ENCODE measurements at regions not wholly inside any gene's neighbourhood (a gene's known extent, or its start where the extent isn't known, plus 50 kb on each side); places are given as distances from the start of the nearest gene placed in this dataset.

- Mint-ChIP-seq H3K27ac (ENCODE audit: low read depth, unreplicated experiment) (no peak overlapping the region), H3K4me1 (ENCODE audit: insufficient read depth, unreplicated experiment) (no peaks in the 10 kb centered on the region), H3K36me3 (ENCODE audit: insufficient read depth, unreplicated experiment) (no peaks in the 10 kb centered on the region), H3K9me3 (ENCODE audit: unreplicated experiment) (no peaks in the 10 kb centered on the region), H3K27me3 (ENCODE audit: insufficient read depth, unreplicated experiment) (peaks cover 38% of the 10 kb centered on the region), H3K4me3 (ENCODE audit: unreplicated experiment) (no peak overlapping the region)
- intact Hi-C loops (cut with micrococcal nuclease) = no loop called here
- POLR2A ChIA-PET = no interaction called here
- DNase-seq (ENCODE audit: unreplicated experiment) = no peak
- CTCF ChIA-PET = no interaction called here
- BruUV-seq (replicated peaks) = no TSS peak
- no peak for TF ChIP-seq CTCF (IDR thresholded peaks at IDR 0.05; ENCODE audit: unreplicated experiment)
These were observed 130.2 kb upstream of the SV2C start for GRCh38 chr5:75952963-75953362.

GRCh38 chr5:75952291-75952690 lies 130.9 kb upstream of the SV2C start:
- intact Hi-C loops (cut with micrococcal nuclease) = no loop called here
- no peak for TF ChIP-seq CTCF (IDR thresholded peaks at IDR 0.05; ENCODE audit: unreplicated experiment)
- DNase-seq (ENCODE audit: unreplicated experiment) = no peak
- H3K4me3 Mint-ChIP-seq (ENCODE audit: unreplicated experiment) = no peak overlapping the region
- no peaks in the 10 kb centered on the region for H3K4me1 Mint-ChIP-seq (ENCODE audit: insufficient read depth, unreplicated experiment)
- no TSS peak for BruUV-seq (replicated peaks)
- no peaks in the 10 kb centered on the region for H3K9me3 Mint-ChIP-seq (ENCODE audit: unreplicated experiment)
- H3K36me3 Mint-ChIP-seq (ENCODE audit: insufficient read depth, unreplicated experiment) = no peaks in the 10 kb centered on the region
- peaks cover 41% of the 10 kb centered on the region for H3K27me3 Mint-ChIP-seq (ENCODE audit: insufficient read depth, unreplicated experiment)
- POLR2A ChIA-PET = no interaction called here
- no peak overlapping the region for H3K27ac Mint-ChIP-seq (ENCODE audit: low read depth, unreplicated experiment)
- CTCF ChIA-PET = no interaction called here

- Mint-ChIP-seq H3K9me3 (ENCODE audit: unreplicated experiment) (no peaks in the 10 kb centered on the region), H3K27me3 (ENCODE audit: insufficient read depth, unreplicated experiment) (peaks cover 41% of the 10 kb centered on the region), H3K4me1 (ENCODE audit: insufficient read depth, unreplicated experiment) (no peaks in the 10 kb centered on the region), H3K36me3 (ENCODE audit: insufficient read depth, unreplicated experiment) (no peaks in the 10 kb centered on the region), H3K4me3 (ENCODE audit: unreplicated experiment) (no peak overlapping the region), H3K27ac (ENCODE audit: low read depth, unreplicated experiment) (no peak overlapping the region)
- CTCF ChIA-PET = no interaction called here
- POLR2A ChIA-PET = no interaction called here
- BruUV-seq (replicated peaks) = no TSS peak
- no peak for TF ChIP-seq CTCF (IDR thresholded peaks at IDR 0.05; ENCODE audit: unreplicated experiment)
- intact Hi-C loops (cut with micrococcal nuclease) = no loop called here
- DNase-seq (ENCODE audit: unreplicated experiment) = no peak
These were observed 131.5 kb upstream of the SV2C start for GRCh38 chr5:75951716-75952115.

- BruUV-seq (replicated peaks) = no TSS peak
- Mint-ChIP-seq H3K27ac (ENCODE audit: low read depth, unreplicated experiment) (no peak overlapping the region), H3K27me3 (ENCODE audit: insufficient read depth, unreplicated experiment) (peaks cover 41% of the 10 kb centered on the region), H3K9me3 (ENCODE audit: unreplicated experiment) (no peaks in the 10 kb centered on the region), H3K36me3 (ENCODE audit: insufficient read depth, unreplicated experiment) (no peaks in the 10 kb centered on the region), H3K4me3 (ENCODE audit: unreplicated experiment) (no peak overlapping the region), H3K4me1 (ENCODE audit: insufficient read depth, unreplicated experiment) (no peaks in the 10 kb centered on the region)
- intact Hi-C loops (cut with micrococcal nuclease) = no loop called here
- no peak for TF ChIP-seq CTCF (IDR thresholded peaks at IDR 0.05; ENCODE audit: unreplicated experiment)
- ChIA-PET POLR2A (interaction anchor here (0.6 kb wide), 1 partner anchor 42 kb away, joined by 3 read pairs; no protein-coding TSS in a partner anchor), CTCF (no interaction called here)
- DNase-seq (ENCODE audit: unreplicated experiment) = no peak
These were observed 132.0 kb upstream of the SV2C start for GRCh38 chr5:75951158-75951557.

Measured in MCF 10A (cell line).